Calu3 (cell line): ENCODE measurements at regions not wholly inside any gene's neighbourhood (a gene's known extent, or its start where the extent isn't known, plus 50 kb on each side); places are given as distances from the start of the nearest gene placed in this dataset.
"Not testable (repeated sequence)": the region's sequence is repeated elsewhere in the genome, so short reads cannot be mapped to it uniquely, and the experiment has no call there.

Experiments
- BruUV-seq: library from RNA; stranded (reverse); fragments of 400-500 nt; replicated peaks from 2 replicates; lab custom pipeline; 2021; lab: Mats Ljungman, UMichigan
- CTCF ChIA-PET: fragments of 300-600 bp; sonication (Branson Sonifier 250); formaldehyde crosslinking; loops from one replicate; lab custom pipeline; 2022; ENCODE audit warnings: antibody characterized with exemption; lab: Charles Lee
- DNase-seq: peaks from one replicate; pipeline ENCODE4 v3.0.0; 2022
- H3K27ac Mint-ChIP-seq: one replicate; pipeline ENCODE4 v1.8.0; 2022; ENCODE audit warnings: mixed read lengths; ENCODE audit not compliant: unreplicated experiment
- H3K27me3 Mint-ChIP-seq: one replicate; pipeline ENCODE4 v1.8.0; 2022; ENCODE audit warnings: mixed read lengths; ENCODE audit not compliant: unreplicated experiment
- H3K36me3 Mint-ChIP-seq: one replicate; pipeline ENCODE4 v1.8.0; 2022; ENCODE audit warnings: mild to moderate bottlenecking, moderate library complexity, mixed read lengths; ENCODE audit not compliant: insufficient read depth, unreplicated experiment
- H3K4me1 Mint-ChIP-seq: one replicate; pipeline ENCODE4 v1.8.0; 2022; ENCODE audit warnings: mild to moderate bottlenecking, low read depth, mixed read lengths; ENCODE audit not compliant: unreplicated experiment
- H3K4me3 Mint-ChIP-seq: one replicate; pipeline ENCODE4 v1.8.0; 2022; ENCODE audit warnings: mild to moderate bottlenecking, low read depth, moderate library complexity, mixed read lengths; ENCODE audit not compliant: unreplicated experiment
- H3K9me3 Mint-ChIP-seq: one replicate; pipeline ENCODE4 v1.8.0; 2022; ENCODE audit warnings: low read depth, mixed read lengths; ENCODE audit not compliant: unreplicated experiment
- intact Hi-C: fragments of 100-400 bp; cut with micrococcal nuclease; formaldehyde crosslinking; loops from one replicate; pipeline ENCODE4 v1.10.0; 2022; ENCODE audit not compliant: unreplicated experiment
- TF ChIP-seq, protein P1 (sequence below): fragments of 200-600 bp; IDR thresholded peaks from one replicate; pipeline ENCODE4 v1.8.0; 2022; ENCODE audit warnings: antibody characterized with exemption; ENCODE audit not compliant: unreplicated experiment

DNA sequence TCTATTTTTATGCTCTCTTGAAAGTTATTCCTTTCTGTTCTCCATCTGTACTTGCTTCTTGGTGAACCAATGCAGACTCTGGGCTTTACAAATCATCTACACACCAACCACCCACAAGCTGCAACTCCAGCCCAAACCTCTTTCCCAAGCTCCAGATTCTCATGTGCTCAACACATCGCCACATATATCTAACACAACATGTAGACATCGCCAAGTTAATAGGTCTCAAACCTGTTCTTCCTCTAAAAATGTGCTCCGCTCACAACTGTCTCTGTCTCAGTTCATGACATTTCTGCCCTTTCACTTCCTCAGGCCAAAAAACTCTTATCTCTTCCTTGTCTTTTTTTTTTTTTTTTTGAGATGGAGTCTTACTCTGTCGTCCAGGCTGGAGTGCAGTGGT lies 95.7 kb upstream of the EEPD1 start:
- H3K4me3 Mint-ChIP-seq: no peak overlapping the region
- no peak for DNase-seq
- intact Hi-C loops: no loop called here
- BruUV-seq: no TSS peak
- peaks cover 9% of the 10 kb centered on the region for H3K4me1 Mint-ChIP-seq
- no peaks in the 10 kb centered on the region for H3K27me3 Mint-ChIP-seq
- H3K36me3 Mint-ChIP-seq: no peaks in the 10 kb centered on the region
- no peak overlapping the region for H3K27ac Mint-ChIP-seq
- TF ChIP-seq, protein P1, sequence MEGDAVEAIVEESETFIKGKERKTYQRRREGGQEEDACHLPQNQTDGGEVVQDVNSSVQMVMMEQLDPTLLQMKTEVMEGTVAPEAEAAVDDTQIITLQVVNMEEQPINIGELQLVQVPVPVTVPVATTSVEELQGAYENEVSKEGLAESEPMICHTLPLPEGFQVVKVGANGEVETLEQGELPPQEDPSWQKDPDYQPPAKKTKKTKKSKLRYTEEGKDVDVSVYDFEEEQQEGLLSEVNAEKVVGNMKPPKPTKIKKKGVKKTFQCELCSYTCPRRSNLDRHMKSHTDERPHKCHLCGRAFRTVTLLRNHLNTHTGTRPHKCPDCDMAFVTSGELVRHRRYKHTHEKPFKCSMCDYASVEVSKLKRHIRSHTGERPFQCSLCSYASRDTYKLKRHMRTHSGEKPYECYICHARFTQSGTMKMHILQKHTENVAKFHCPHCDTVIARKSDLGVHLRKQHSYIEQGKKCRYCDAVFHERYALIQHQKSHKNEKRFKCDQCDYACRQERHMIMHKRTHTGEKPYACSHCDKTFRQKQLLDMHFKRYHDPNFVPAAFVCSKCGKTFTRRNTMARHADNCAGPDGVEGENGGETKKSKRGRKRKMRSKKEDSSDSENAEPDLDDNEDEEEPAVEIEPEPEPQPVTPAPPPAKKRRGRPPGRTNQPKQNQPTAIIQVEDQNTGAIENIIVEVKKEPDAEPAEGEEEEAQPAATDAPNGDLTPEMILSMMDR: no peak
- H3K9me3 Mint-ChIP-seq: no peaks in the 10 kb centered on the region
- CTCF ChIA-PET: interaction anchor here (0.6 kb wide), 1 partner anchor 160 kb away, joined by 4 read pairs; no protein-coding TSS in a partner anchor

DNA sequence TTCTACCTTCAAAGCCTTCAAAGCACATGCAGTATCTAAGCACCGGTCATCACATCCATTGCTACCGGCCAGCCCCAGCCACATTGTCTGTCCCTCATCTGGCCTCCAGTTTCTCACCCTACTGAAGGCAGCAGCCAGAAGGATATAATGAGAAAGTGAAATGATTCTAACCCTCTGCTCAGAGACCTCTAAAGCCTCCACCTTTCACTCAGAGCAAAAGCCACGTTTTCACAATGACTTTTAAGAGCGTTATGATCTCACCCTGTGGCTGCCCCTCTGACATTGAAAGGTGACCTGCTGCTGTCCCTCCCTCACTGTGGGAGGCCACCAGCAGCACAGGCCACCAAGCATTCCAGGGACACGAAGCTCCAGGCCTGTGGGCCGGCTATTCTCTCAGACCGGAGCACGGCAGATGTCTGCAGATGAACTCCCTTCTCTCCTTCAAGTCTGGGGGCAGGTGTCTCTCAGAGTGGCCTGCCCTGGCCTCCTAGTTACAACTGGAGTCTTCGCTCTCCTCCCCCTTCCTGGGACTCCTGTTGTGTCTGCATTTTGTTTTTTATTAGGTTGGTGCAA lies 94.9 kb upstream of the EEPD1 start:
- BruUV-seq: no TSS peak
- no peak for DNase-seq
- TF ChIP-seq, protein P1: no peak
- Mint-ChIP-seq H3K27me3 (no peaks in the 10 kb centered on the region), H3K4me3 (no peak overlapping the region), H3K36me3 (no peaks in the 10 kb centered on the region), H3K4me1 (peaks cover 9% of the 10 kb centered on the region), H3K9me3 (no peaks in the 10 kb centered on the region), H3K27ac (no peak overlapping the region)
- CTCF ChIA-PET: interaction anchor here (0.6 kb wide), 1 partner anchor 159 kb away, joined by 4 read pairs; no protein-coding TSS in a partner anchor
- intact Hi-C loops: no loop called here

DNA sequence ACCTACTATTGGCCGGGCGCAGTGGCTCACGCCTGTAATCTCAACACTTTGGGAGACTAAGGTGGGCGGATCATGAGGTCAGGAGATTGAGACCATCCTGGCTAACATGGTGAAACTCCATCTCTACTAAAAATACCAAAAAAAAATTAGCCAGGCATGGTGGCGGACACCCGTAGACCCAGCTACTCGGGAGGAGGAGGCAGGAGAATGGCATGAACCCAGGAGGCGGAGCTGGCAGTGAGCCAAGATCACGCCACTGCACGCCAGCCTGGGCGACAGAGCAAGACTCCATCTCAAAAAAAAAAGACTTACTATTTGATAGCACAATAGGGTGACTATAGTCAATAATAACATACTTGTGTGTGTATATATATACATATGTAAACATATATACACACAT lies 92.7 kb upstream of the EEPD1 start:
- DNase-seq, H3K9me3 Mint-ChIP-seq, H3K4me3 Mint-ChIP-seq, BruUV-seq, H3K27ac Mint-ChIP-seq, CTCF ChIA-PET, H3K4me1 Mint-ChIP-seq, H3K27me3 Mint-ChIP-seq, H3K36me3 Mint-ChIP-seq, intact Hi-C loops: not testable (repeated sequence)

- no peak for DNase-seq
- TF ChIP-seq, protein P1: no peak
- Mint-ChIP-seq H3K27ac (no peak overlapping the region), H3K36me3 (no peaks in the 10 kb centered on the region), H3K9me3 (no peaks in the 10 kb centered on the region), H3K27me3 (no peaks in the 10 kb centered on the region), H3K4me3 (no peak overlapping the region), H3K4me1 (no peaks in the 10 kb centered on the region)
- BruUV-seq: no TSS peak
- intact Hi-C loops: no loop called here
- CTCF ChIA-PET: interaction anchor here (0.7 kb wide), 1 partner anchor 616 kb away, joined by 3 read pairs; no protein-coding TSS in a partner anchor
Measured at GRCh38 chr7:36062154-36062815, 90.8 kb upstream of the EEPD1 start.

DNA sequence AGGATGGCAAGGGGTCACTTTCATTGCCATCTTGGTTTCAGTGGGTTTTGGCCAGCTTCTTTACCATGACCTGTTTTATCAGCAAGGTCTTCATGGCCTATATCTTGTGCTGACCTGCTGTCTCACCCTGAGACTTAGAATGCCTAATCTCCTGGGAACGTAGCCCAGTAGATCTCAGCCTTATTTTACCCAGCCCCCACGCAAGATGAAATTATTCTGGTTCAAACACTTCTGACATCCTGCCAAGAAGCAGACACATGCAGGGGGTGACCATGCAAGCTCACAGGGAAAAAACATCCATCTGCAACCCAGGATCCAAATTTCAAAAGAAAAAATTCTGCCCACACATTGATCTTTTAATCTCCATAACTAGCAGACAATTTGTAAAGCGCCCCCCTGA lies 88.4 kb upstream of the EEPD1 start:
- Mint-ChIP-seq H3K4me3 (no peak overlapping the region), H3K27ac (no peak overlapping the region), H3K27me3 (no peaks in the 10 kb centered on the region), H3K9me3 (no peaks in the 10 kb centered on the region), H3K4me1 (no peaks in the 10 kb centered on the region), H3K36me3 (no peaks in the 10 kb centered on the region)
- CTCF ChIA-PET: interaction anchor here (0.6 kb wide), 1 partner anchor 94 kb away, joined by 4 read pairs; no protein-coding TSS in a partner anchor
- no peak for DNase-seq
- intact Hi-C loops: no loop called here
- TF ChIP-seq, protein P1: no peak
- no TSS peak for BruUV-seq

- intact Hi-C loops, BruUV-seq, H3K27ac Mint-ChIP-seq, H3K4me1 Mint-ChIP-seq, DNase-seq, H3K9me3 Mint-ChIP-seq, H3K4me3 Mint-ChIP-seq, H3K36me3 Mint-ChIP-seq, H3K27me3 Mint-ChIP-seq: not testable (repeated sequence)
- CTCF ChIA-PET: interaction anchor here (0.6 to 1.7 kb wide), 3 partner anchors 11 to 95 kb away, joined by 4 to 6 read pairs (median 4); no protein-coding TSS in a partner anchor
Measured at GRCh38 chr7:36065563-36066342, 87.3 kb upstream of the EEPD1 start.
